GM06990 (cell line): ENCODE measurements at regions not wholly inside any gene's neighbourhood (a gene's known extent, or its start where the extent isn't known, plus 50 kb on each side); places are given as distances from the start of the nearest gene placed in this dataset.

Experiments
- DNase-seq: peaks from one replicate; pipeline ENCODE4 v3.0.0-alpha.2; 2011; ENCODE audit not compliant: insufficient read length; ENCODE audit errors: extremely low read depth
- H3K27me3 ChIP-seq: replicated peaks from 2 replicates; pipeline ENCODE4 v1.6.0; 2011; ENCODE audit warnings: low read length; ENCODE audit not compliant: control insufficient read depth, insufficient read depth
- H3K36me3 ChIP-seq: 2 replicates; pipeline ENCODE4 v1.5.1; 2011; ENCODE audit warnings: low read length; ENCODE audit not compliant: control insufficient read depth, insufficient read depth
- H3K4me3 ChIP-seq: replicated peaks from 2 replicates; pipeline ENCODE4 v1.5.1; 2011; ENCODE audit warnings: low read depth, mild to moderate bottlenecking, control low read depth, low read length
- CTCF ChIP-seq: IDR thresholded peaks from 2 replicates; pipeline ENCODE4 v1.5.1; 2011; ENCODE audit warnings: low read length, control low read depth, mild to moderate bottlenecking, inconsistent platforms; ENCODE audit not compliant: insufficient read depth, poor library complexity, severe bottlenecking

- H3K27me3 ChIP-seq = no peaks in the 10 kb centered on the region
- H3K4me3 ChIP-seq = no peak overlapping the region
- TF ChIP-seq CTCF = no peak
- no peaks in the 10 kb centered on the region for H3K36me3 ChIP-seq
- no peak for DNase-seq
Observed at GRCh38 chr2:139744273-139744672, 964.1 kb upstream of the NXPH2 start.

- TF ChIP-seq CTCF = no peak
- Histone ChIP-seq H3K36me3 (no peaks in the 10 kb centered on the region), H3K4me3 (no peak overlapping the region), H3K27me3 (no peaks in the 10 kb centered on the region)
- DNase-seq = no peak
Observed at GRCh38 chr2:139742216-139743172, 962.3 kb upstream of the NXPH2 start.

- H3K4me3 ChIP-seq = no peak overlapping the region
Observed at GRCh38 chr2:139737659-139738058, 957.5 kb upstream of the NXPH2 start.

GRCh38 chr2:139730197-139730596 lies 950.0 kb upstream of the NXPH2 start:
- DNase-seq = no peak
- Histone ChIP-seq H3K36me3 (no peaks in the 10 kb centered on the region), H3K27me3 (no peaks in the 10 kb centered on the region), H3K4me3 (no peak overlapping the region)
- no peak for TF ChIP-seq CTCF

More at GRCh38 chr2:139737659-139738058, 957.5 kb upstream of the NXPH2 start:
- no peak for TF ChIP-seq CTCF
- DNase-seq = no peak
- Histone ChIP-seq H3K36me3 (no peaks in the 10 kb centered on the region), H3K27me3 (no peaks in the 10 kb centered on the region)

- Histone ChIP-seq H3K36me3 (no peaks in the 10 kb centered on the region), H3K27me3 (no peaks in the 10 kb centered on the region), H3K4me3 (no peak overlapping the region)
- DNase-seq = no peak
- no peak for TF ChIP-seq CTCF
Observed at GRCh38 chr2:139721411-139721995, 941.3 kb upstream of the NXPH2 start.
